ENCODE measurements at regions not wholly inside any gene's neighbourhood (a gene's known extent, or its start where the extent isn't known, plus 50 kb on each side); places are given as distances from the start of the nearest gene placed in this dataset.
A peak's percentile ranks its signal among the peaks of the same experiment; 100 is the strongest.

DNA sequence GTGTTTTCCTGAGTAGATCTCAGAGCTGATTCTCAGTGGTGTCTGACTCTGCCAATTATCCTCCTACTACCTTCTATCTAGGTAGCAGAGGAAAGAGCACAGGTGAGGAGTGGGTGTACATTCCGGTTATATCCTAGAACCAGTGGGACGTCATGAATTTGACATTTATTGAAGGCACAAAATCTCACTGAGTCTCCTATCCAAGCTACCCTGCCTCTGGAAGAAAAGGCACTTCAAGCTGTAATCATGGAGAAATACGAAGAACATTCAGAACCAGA is 952.2 kb downstream of the TUSC7 start:
- DNase-seq (ENCODE audit: low read depth) = no peak

GRCh38 chr3:117665296-117665695 is 955.7 kb downstream of the TUSC7 start:
- DNase-seq (ENCODE audit: low read depth) = no peak

DNA sequence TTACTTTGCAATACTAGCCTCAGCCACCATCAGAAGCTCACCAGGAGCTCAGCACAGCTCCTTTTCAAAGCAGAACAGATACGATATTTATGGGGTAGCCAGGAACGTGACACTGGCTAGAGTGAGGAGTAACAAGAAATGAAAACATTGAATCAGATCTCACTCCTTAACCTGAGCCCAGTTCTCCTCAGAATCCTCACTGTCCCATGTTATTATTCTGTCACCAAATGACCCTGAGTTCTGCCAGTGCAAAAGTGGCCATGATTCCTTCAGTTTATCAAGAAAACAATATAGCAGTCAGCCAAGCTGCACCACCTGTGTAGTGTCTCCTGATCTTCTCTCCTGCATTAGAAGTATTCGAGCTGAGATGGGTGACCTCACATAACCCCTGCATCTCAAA is 956.7 kb downstream of the TUSC7 start:
- DNase-seq (ENCODE audit: low read depth) = no peak

DNA sequence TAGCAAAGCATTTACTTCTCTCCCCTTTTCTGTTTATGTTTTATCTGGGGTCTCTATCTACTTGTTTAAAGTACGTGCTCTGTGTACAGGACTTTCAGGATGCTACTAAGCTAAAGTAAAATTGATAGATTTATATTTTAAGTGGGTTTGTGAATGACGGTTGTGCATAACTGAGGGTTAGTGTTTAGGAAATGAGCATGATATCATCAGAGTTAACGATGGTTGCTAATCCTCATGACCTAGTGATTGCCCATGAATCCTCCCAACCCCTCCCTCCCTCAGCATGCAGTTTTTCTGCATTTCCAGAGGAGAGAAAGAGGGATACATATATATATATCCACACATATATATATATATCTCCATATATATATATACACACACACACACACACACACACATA is 957.2 kb downstream of the TUSC7 start:
- DNase-seq (ENCODE audit: low read depth) = no peak

DNA sequence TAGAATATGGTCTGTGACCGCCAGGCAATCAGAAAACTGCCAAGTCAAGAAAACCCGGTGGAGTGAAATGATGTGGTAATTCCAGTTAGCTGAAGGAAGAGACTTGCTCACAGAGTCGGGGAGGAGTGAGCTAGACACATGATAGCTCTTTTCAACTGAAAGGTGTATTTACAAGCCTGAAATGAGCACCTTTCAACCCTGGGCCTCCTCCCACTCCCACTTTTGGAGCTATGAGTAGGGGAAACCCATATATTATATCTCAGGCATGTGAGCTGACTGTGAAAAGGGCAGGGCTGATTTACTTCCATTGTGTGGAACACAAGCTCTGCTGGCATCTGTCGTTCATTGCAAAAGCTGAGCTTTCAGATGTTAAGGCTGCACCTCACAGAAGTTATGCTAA is 960.2 kb downstream of the TUSC7 start:
- DNase-seq (ENCODE audit: low read depth) = no peak

GRCh38 chr3:117671722-117672318 is 962.2 kb downstream of the TUSC7 start:
- DNase-seq (ENCODE audit: low read depth) = no peak

GRCh38 chr3:117674321-117674720 is 964.7 kb downstream of the TUSC7 start:
- no peak for DNase-seq (ENCODE audit: low read depth)

GRCh38 chr3:117681619-117682018 is 972.0 kb downstream of the TUSC7 start:
- peak; percentile 91 for DNase-seq (ENCODE audit: low read depth)

DNA sequence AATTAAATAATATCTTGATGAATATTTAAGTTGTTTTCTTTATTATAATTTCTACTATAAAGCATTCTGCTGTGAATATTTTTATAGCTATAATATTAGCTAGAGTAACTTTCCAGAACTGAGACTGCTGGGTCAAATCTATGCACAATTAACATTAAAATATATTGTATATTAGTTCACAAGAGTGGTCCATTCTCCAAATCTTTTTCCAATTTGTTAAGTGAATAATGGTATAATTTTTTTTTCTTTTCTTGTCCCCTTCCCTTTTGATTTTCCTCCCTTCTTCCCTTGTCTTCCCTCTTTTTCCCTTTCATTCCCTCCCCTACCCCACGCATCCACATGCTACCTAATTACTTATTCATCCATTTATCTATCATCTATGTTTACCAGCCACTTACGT is 977.5 kb downstream of the TUSC7 start:
- no peak for DNase-seq (ENCODE audit: low read depth)

DNA sequence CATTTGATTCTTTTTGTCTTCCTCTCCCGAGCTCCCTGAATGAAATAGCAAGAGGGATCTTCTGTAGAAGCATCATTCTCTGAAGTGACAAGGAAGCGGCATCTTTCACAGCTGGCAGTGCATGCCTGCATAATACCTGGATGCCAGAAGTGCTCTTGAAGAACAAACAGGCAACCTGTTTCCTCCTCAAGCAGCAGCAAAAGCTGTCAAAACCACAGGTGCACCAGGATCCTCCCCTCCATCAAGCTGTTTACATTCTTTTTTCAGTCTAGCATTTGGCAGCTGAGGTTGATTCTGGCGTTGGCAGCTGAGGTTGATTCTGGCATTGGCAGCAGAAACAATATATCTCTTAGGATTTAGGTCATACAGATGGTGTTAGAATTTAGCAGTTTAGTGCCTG is 979.0 kb downstream of the TUSC7 start:
- DNase-seq (ENCODE audit: low read depth) = no peak

DNA sequence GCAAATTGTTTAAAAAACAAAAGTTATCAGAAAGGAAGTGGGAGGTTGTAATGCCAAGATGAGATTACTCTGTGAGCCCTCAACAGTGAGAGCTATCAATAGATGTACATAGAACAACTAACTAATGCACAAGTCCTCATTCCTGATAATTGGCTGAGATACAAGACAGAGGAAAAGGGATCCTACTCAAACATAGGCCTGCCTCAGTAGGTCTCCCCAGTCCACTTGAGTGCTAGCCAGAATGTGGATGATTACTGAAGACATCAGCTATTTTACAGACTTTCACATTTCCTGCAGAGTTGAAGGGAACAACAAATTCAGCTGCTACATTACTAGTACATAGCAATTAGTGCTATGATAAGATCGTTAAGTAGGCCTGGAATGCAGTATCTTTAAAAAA is 981.9 kb downstream of the TUSC7 start:
- DNase-seq (ENCODE audit: low read depth) = no peak

GRCh38 chr3:117692416-117692995 is 982.9 kb downstream of the TUSC7 start:
- peak; percentile 78 for DNase-seq (ENCODE audit: low read depth)

DNA sequence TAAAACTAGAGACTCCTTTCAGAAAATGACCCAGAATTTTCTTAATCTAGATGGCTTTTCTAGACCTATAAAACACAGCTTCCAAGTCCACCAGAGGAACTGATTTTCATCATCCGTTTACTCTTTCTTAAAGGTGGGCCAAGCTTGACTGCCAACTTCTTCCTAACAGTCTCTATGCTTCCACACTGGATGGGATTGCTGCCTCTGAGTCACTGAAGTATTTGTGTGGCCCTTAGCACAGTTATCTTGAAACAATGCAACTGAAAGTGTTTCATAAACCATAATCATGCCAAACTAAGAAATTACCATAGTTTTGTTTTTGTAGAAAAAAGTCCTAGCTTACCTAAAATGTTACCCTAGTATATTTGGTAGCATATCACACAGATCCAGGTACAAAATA is 985.7 kb downstream of the TUSC7 start:
- DNase-seq (ENCODE audit: low read depth) = peak; percentile 41

DNA sequence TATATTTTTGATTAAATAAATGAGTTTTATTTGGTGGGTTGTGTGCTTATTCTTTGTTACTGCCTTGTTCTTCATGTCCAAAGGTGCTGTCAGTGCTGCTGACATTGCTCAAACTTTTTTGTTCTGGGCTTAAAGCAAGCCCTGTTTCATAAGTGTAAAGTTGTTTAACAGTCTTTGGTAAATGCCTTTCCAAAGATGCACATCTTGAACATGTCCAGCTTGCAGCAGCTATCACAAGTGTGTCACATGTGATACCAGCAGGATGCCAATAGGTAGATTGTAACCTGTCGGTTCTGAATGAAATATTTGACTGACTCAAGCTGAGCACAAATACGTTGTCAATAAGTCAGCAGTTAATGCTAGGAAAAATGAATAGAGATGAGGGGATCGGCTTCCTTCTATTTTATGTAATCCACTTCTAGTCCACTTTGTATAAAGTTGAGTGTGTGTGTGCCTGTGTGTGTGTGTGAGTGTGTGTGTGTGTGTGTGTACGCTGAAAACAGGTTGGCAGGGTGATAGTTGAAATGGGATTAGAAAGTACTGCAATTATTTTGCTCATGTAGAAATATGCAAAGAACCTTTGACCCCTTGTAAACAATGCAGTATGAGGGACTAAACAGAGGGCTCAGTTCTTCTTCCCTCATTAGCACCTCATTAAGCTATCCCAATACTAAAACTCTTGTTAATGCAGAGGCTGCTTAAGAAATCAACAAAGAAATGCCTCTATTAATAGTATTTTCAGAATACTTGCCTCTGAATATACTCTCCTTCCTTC is 986.5 kb downstream of the TUSC7 start:
- DNase-seq (ENCODE audit: low read depth) = no peak

DNA sequence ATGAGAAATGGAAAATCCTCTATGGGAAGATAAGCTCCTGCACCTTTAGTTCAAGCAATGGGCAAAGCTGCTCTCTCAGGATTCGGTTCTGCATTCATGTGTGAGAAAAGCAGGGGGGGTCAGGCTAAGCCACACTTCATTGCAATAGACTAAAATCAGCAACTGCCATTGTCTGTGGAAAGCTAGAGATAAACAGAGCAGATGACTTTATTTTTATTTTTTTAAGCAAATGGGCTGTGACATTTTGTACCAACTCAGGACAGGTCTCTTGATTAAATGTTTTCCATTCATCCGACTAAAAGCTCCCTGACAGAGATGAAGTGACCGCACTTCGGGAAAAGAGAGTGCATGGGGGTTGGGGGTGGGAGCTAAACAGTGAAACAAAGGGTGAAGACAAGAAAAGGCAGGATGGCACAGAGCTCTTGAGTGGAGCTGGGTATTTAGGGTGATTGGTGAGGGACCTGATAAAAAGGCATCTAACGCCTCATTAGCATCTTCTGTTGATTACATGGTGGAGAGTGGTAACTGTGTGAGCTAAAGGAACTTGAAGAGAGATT is 987.4 kb downstream of the TUSC7 start:
- DNase-seq (ENCODE audit: low read depth) = no peak

- DNase-seq (ENCODE audit: low read depth) = no peak
Observed at GRCh38 chr3:117699058-117699457, 989.5 kb downstream of the TUSC7 start.

DNA sequence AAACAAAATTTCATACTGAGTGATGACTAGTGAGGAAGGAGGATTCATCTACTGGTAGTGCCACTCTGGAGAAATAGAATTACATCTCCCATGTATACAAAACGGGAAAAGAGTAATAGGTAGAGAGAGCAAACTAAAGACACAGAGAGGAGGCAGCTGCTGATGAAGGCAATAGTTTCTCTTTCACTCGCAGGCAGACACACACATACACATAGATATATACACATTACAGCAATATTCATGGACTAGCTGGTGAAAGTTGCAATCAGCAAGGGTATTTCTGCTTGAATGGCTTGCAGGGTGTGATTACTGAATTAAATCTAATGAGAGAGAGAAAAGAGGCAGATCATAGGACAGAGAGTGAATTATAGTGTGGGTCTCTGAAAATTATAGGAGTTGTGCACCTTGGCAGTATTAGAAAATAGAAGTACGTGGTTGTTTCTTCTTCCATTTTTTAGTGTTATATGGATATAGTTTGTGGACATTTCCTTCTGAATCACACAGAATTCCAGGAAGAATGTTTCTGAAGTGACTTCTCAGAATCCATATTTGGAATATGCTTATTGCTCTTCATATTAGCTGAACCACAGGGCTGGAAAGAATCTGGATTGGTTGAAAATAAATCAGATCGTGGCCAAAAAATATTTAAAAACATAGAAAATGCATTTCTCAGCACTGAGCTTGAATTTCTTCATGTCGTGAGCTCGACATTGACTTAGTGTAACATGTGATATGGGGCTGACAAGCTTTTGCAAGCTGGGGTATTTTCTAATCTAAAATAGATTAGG is 991.2 kb downstream of the TUSC7 start:
- DNase-seq (ENCODE audit: low read depth) = peak; percentile 43

GRCh38 chr3:117705011-117705410 is 995.4 kb downstream of the TUSC7 start:
- no peak for DNase-seq (ENCODE audit: low read depth)

DNA sequence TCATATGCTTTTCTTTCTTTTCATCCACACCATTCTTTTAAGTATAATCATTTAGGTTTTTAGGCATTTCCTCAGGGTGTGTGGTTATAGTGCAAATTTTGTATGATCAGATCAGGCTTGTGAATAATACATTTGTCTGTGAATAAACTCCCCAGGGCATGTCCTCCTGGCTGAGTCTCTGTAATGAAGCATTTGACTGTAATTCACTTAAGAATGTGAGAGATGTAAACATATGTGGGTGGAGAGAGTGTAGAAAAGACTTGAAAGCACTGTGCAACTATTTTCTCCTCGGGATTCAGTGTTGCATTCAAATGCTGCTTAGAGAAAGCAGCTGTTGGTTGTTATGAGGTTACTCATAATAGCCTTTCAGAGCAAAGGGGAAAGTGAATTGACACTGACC is 996.5 kb downstream of the TUSC7 start:
- peak; percentile 83 for DNase-seq (ENCODE audit: low read depth)

- peak; percentile 53 for DNase-seq (ENCODE audit: low read depth)
Observed at GRCh38 chr3:117706756-117707155, 997.2 kb downstream of the TUSC7 start.

DNA sequence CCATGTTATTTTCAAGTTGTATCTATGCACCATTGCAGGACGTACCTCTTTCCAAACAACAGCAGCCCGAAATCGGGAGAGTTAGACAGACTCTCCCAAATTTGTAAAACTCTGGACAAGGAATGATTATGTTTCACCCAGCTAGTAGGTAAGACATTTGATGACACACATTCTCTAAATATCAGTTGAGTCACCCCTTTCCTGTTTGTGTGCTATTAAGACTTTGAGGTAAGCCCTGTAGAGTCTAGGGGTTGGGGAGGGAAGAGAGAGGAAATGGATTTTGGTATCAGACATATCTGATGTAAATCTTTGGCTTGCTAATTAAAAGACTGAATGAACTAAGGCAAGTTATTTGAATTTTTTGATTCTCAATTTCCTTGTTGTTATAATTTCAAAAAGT is 999.0 kb downstream of the TUSC7 start:
- no peak for DNase-seq (ENCODE audit: low read depth)

- no peak for DNase-seq (ENCODE audit: low read depth)
Observed at GRCh38 chr3:117709108-117709507, 999.5 kb downstream of the TUSC7 start.

DNA sequence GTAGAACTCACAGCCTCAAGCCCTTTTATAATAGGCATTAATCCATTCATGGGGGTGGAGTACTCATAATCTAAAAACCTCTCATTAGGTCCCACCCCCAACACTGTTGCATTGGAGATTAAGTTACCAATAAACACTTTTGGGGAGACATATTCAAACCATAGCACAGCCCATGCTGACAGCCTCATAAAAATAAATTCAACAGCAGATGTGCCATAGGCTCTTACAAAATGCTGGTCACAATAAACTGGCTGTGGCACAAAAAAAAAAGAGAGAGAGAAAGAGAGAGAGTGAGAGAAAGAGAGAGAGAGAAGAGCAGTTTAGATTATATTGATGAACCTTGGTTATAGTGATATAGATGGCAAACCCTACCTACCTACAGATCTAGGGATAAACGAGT is 1000.9 kb downstream of the TUSC7 start:
- DNase-seq (ENCODE audit: low read depth) = no peak
